Amniotic stem cell (primary cell): ENCODE measurements at regions not wholly inside any gene's neighbourhood (a gene's known extent, or its start where the extent isn't known, plus 50 kb on each side); places are given as distances from the start of the nearest gene placed in this dataset.

Source experiments
- DNase-seq: peaks from one replicate; lab custom pipeline; 2025; lab: John Stamatoyannopoulos, UW

GRCh38 chr7:126378642-126379041 is 874.1 kb downstream of the GRM8 start:
- no peak for DNase-seq

GRCh38 chr7:126370038-126370668 is 882.6 kb downstream of the GRM8 start:
- no peak for DNase-seq

GRCh38 chr7:126362746-126363145 is 890.0 kb downstream of the GRM8 start:
- DNase-seq: no peak

GRCh38 chr7:126361183-126361582 is 891.6 kb downstream of the GRM8 start:
- DNase-seq: no peak

- DNase-seq: no peak
These were observed 912.9 kb downstream of the GRM8 start for GRCh38 chr7:126339813-126340212.

- no peak for DNase-seq
These were observed 947.1 kb downstream of the GRM8 start for GRCh38 chr7:126305671-126306070.

GRCh38 chr7:126303926-126304325 is 948.8 kb downstream of the GRM8 start:
- no peak for DNase-seq

GRCh38 chr7:126302639-126303038 is 950.1 kb downstream of the GRM8 start:
- DNase-seq: no peak

GRCh38 chr7:126286317-126286716 is 966.4 kb downstream of the GRM8 start:
- DNase-seq: no peak

- no peak for DNase-seq
These were observed 1016.5 kb downstream of the GRM8 start for GRCh38 chr7:126236261-126236660.

- DNase-seq: no peak
These were observed 1024.2 kb downstream of the GRM8 start for GRCh38 chr7:126228356-126229061.

- no peak for DNase-seq
These were observed 1025.1 kb downstream of the GRM8 start for GRCh38 chr7:126227643-126228042.

GRCh38 chr7:126227055-126227454 is 1025.7 kb downstream of the GRM8 start:
- DNase-seq: no peak

GRCh38 chr7:126223729-126224128 is 1029.0 kb downstream of the GRM8 start:
- DNase-seq: no peak

GRCh38 chr7:126222782-126223181 is 1030.0 kb downstream of the GRM8 start:
- no peak for DNase-seq

GRCh38 chr7:126215785-126216184 is 1037.0 kb downstream of the GRM8 start:
- no peak for DNase-seq

- DNase-seq: no peak
These were observed 1038.9 kb downstream of the GRM8 start for GRCh38 chr7:126213876-126214275.

GRCh38 chr7:126211875-126212274 is 1040.9 kb downstream of the GRM8 start:
- no peak for DNase-seq

- DNase-seq: no peak
These were observed 1042.0 kb downstream of the GRM8 start for GRCh38 chr7:126210707-126211106.

- DNase-seq: no peak
These were observed 1049.6 kb downstream of the GRM8 start for GRCh38 chr7:126203185-126203584.

- DNase-seq: no peak
These were observed 1050.6 kb downstream of the GRM8 start for GRCh38 chr7:126202177-126202576.

GRCh38 chr7:126185959-126186580 is 1066.7 kb downstream of the GRM8 start:
- DNase-seq: no peak

- no peak for DNase-seq
These were observed 1072.8 kb downstream of the GRM8 start for GRCh38 chr7:126179916-126180315.
